ENCODE measurements at regions not wholly inside any gene's neighbourhood (a gene's known extent, or its start where the extent isn't known, plus 50 kb on each side); places are given as distances from the start of the nearest gene placed in this dataset.

DNA sequence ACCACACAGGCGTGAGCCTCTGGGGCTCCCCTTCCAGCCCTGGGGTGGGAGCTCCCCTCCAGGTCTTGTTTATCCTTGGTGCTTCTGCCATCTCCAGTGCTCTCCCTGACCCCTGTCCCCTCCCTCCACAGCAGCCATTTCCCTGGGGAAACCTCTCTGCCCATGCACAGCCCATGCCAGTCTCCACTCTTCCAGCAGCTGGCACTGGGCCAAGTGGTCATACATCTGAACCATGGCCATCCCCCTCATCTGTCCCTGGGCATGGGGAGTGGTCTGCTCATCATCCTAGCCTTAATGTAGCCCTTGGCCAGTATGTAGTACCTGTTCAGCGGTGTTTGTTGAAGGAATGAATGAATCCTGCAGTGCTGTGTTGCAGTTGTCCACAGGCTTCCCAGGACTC lies 172.4 kb upstream of the ZNF32 start:
- Histone ChIP-seq H3K4me3 (no peak overlapping the region), H3K4me1 (peaks cover 0 to 26% (median 14%) of the 10 kb centered on the region in 6 donors), H3K27ac (no peak overlapping the region), H3K27me3 (replicated peaks in 1 of 7) (peaks cover 0 to 4% (median 0%) of the 10 kb centered on the region in 7 donors), H3K9me3 (no peaks in the 10 kb centered on the region), H3K36me3 (no peaks in the 10 kb centered on the region)
- TF ChIP-seq, protein P1, sequence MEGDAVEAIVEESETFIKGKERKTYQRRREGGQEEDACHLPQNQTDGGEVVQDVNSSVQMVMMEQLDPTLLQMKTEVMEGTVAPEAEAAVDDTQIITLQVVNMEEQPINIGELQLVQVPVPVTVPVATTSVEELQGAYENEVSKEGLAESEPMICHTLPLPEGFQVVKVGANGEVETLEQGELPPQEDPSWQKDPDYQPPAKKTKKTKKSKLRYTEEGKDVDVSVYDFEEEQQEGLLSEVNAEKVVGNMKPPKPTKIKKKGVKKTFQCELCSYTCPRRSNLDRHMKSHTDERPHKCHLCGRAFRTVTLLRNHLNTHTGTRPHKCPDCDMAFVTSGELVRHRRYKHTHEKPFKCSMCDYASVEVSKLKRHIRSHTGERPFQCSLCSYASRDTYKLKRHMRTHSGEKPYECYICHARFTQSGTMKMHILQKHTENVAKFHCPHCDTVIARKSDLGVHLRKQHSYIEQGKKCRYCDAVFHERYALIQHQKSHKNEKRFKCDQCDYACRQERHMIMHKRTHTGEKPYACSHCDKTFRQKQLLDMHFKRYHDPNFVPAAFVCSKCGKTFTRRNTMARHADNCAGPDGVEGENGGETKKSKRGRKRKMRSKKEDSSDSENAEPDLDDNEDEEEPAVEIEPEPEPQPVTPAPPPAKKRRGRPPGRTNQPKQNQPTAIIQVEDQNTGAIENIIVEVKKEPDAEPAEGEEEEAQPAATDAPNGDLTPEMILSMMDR (IDR thresholded peaks at IDR 0.05 in 8 of 11, conservative IDR thresholded peaks at IDR 0.05 in 3 of 11): no peak
- no peak for TF ChIP-seq POLR2AphosphoS5 (IDR thresholded peaks at IDR 0.05)
- no peak for TF ChIP-seq POLR2A (IDR thresholded peaks at IDR 0.05)
- intact Hi-C loops (cut with DNase I; ENCODE audit: low total_unique reads): no loop called here
- 61 to 94% (median 85%) methylated on average over 1 to 2 of the region's 2 CpGs for WGBS, 5 donors
- no peak for DNase-seq

- intact Hi-C loops (cut with DNase I; ENCODE audit: low total_unique reads): no loop called here
- Histone ChIP-seq H3K4me1 (peaks cover under 1 to 31% (median 19%) of the 10 kb centered on the region in 6 donors), H3K4me3 (no peak overlapping the region), H3K36me3 (no peaks in the 10 kb centered on the region), H3K27ac (no peak overlapping the region), H3K27me3 (replicated peaks in 1 of 7) (peaks cover 0 to 4% (median 0%) of the 10 kb centered on the region in 7 donors), H3K9me3 (no peaks in the 10 kb centered on the region)
- WGBS, 5 donors: 68 to 88% (median 71%) methylated on average over 3 of the region's 3 CpGs
- no peak for DNase-seq
- TF ChIP-seq POLR2AphosphoS5 (IDR thresholded peaks at IDR 0.05): no peak
- no peak for TF ChIP-seq POLR2A (IDR thresholded peaks at IDR 0.05)
- TF ChIP-seq, protein P1 (IDR thresholded peaks at IDR 0.05 in 8 of 11, conservative IDR thresholded peaks at IDR 0.05 in 3 of 11): no peak
Measured at GRCh38 chr10:43820663-43821062, 172.0 kb upstream of the ZNF32 start.

- Histone ChIP-seq H3K36me3 (no peaks in the 10 kb centered on the region), H3K4me1 (peaks cover 2 to 41% (median 18%) of the 10 kb centered on the region in 6 donors), H3K27ac (no peak overlapping the region), H3K9me3 (no peaks in the 10 kb centered on the region), H3K27me3 (replicated peaks in 1 of 7) (peaks cover 0 to 4% (median 0%) of the 10 kb centered on the region in 7 donors), H3K4me3 (no peak overlapping the region)
- DNase-seq: no peak
- WGBS, 5 donors: 86 to 92% (median 90%) methylated on average over 22 of the region's 22 CpGs
- TF ChIP-seq POLR2A (IDR thresholded peaks at IDR 0.05) (no peak), POLR2AphosphoS5 (IDR thresholded peaks at IDR 0.05) (no peak)
- TF ChIP-seq, protein P1 (IDR thresholded peaks at IDR 0.05 in 8 of 11, conservative IDR thresholded peaks at IDR 0.05 in 3 of 11): no peak
- intact Hi-C loops (cut with DNase I; ENCODE audit: low total_unique reads): no loop called here
Measured at GRCh38 chr10:43819464-43820230, 171.0 kb upstream of the ZNF32 start.

DNA sequence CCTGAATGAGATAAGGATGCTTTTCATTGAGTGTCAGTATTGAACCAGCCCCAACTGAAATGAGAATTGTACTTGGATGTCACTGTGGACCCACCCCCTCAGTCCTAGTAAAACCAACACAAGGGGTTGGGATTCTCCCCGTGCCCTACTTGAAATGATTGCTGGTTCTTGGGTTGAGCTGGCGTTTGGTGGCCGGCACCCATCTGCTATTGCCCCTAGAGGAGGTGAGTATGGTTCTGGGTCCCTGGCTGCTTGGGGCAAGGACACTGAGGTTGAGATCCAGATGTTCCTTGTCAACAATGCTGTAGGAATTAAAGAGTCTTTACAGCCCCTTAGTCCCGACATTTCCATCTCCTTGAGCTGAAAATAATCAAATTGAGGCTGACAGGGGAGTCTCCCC lies 170.0 kb upstream of the ZNF32 start:
- Histone ChIP-seq H3K36me3 (no peaks in the 10 kb centered on the region), H3K4me1 (peaks cover 2 to 39% (median 17%) of the 10 kb centered on the region in 6 donors), H3K4me3 (no peak overlapping the region), H3K9me3 (no peaks in the 10 kb centered on the region), H3K27ac (no peak overlapping the region), H3K27me3 (replicated peaks in 1 of 7) (peaks cover 0 to 4% (median 0%) of the 10 kb centered on the region in 7 donors)
- DNase-seq: no peak
- intact Hi-C loops (cut with DNase I; ENCODE audit: low total_unique reads): no loop called here
- TF ChIP-seq POLR2A (IDR thresholded peaks at IDR 0.05) (no peak), POLR2AphosphoS5 (IDR thresholded peaks at IDR 0.05) (no peak)
- TF ChIP-seq, protein P1 (IDR thresholded peaks at IDR 0.05 in 8 of 11, conservative IDR thresholded peaks at IDR 0.05 in 3 of 11): no peak
- 84 to 87% (median 86%) methylated on average over 4 of the region's 4 CpGs for WGBS, 5 donors
